ENCODE measurements at regions not wholly inside any gene's neighbourhood (a gene's known extent, or its start where the extent isn't known, plus 50 kb on each side); places are given as distances from the start of the nearest gene placed in this dataset.

DNA sequence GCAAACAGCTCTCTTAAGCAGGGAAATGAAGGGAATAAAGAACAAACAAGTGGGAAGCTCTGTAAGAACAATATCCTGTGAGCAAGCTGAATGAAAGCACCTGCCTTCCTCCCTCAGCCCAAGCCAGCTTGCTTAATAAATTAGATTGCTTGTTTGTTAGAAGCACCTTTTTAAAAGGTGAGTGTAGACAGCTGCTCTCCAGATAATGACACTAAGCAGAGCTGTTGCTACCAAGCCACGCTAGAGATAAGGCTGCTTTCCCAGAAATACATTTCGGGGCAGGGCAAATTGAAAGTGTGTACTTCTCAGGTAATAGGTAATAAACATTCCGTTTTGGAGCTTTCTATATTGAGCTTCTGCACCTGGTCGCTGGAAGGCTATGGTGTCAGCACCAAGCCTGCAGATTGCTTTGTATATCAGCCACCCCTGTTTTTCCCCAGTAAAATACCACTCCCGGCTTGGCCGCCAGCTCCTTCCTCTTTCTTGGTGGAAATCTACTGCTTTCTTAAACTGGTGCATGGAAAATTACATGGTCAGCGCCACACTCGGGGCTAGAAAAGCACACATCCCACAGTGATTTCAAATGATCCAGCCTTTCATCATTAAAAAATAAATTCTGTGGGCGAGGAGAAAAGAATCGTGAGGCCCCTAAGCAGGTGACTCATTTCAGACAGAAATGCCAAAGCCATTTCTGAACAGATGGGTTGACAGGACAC is 151.3 kb downstream of the ETS2 start:
- DNase-seq (ENCODE audit: low spot score): no peak

DNA sequence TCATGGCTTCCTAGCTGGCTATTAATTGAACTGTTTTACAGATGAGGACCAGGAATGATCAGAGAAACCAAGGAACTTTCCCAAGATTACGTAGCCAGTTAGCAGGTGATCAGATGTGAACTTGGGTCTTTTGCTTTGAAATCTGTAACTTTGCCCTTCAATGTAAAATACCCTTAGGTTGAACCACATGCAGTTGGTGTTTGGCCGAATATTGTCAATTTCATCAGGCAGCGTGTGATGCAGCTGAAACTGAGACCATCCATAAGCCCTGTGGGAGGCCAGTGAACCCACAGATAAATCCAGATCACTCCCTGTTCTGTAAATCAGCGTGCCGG is 150.8 kb downstream of the ETS2 start:
- no peak for DNase-seq (ENCODE audit: low spot score)

DNA sequence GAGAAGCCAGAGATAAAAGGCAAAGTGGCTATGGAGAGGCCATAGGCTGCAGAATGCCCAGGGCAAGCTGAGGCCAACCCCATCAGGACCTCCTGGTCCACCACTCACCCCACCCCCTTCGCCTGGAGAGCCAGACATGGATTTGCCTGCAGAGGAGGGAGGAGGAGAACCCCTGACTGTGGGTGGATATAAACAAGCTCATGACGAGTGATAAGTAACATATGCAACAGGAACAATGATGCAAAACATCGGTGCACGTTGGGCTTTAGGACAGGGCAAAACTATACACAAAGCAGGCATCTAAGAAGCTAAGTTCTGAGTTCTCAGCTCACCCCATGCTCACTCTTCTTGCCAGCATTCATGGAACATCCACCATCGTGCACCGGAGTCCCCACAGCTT is 150.3 kb downstream of the ETS2 start:
- no peak for DNase-seq (ENCODE audit: low spot score)

DNA sequence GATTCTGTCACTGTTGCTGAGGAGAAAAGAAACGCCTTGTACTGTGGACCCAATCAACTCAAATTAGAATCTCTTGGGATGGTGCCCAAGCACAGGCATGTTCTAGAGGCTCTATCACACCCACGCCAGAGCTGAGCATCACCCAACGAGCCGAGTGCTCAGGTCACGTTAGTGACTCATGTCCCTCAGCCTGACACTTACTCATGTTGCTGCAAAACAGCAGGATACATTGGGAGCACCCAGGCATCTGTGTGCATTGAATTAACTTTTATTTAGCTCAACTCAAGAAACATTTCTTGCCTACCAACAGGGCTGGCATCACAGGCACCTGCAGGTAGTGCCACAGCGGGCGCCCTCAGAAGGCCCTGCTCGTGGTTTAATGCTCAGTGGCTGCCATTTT is 149.8 kb downstream of the ETS2 start:
- DNase-seq (ENCODE audit: low spot score): no peak

DNA sequence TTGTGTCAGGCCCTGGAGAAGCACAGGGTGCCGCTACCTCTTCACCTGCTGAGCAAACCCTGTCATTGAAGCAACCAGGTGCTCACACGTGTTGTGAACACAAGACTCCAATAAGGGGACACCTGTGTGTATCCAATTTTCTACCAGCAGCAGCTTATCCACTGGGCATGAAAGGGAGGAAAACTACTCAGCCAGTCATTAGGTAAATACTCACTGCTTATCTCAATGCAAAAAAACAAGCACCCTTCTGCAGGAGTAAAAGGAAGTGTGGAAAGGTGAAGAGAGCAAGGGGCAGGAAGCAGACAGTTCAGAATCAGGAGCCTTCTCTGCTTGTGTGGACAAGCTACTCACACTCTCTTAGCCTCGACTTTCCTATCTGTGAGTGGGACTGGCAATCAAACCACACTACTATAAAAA is 148.9 kb downstream of the ETS2 start:
- no peak for DNase-seq (ENCODE audit: low spot score)

DNA sequence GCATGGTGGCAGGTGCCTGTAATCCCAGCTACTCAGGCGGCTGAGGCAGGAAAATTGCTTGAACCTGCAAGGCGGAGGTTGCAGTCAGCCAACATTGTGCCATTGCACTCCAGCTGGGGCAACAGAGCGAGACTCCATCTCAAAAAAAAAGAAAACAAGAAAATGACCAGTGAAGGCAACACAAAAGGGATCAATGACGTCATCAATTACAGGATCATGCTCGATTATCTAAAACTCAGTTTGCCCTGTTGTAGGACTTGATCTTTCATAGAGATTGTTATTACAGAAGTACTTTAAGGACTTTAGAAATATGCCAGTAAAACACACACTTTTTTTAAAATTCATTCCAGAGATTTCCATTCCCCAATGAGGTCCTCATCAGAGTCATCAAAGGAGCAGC is 147.8 kb downstream of the ETS2 start:
- no peak for DNase-seq (ENCODE audit: low spot score)

DNA sequence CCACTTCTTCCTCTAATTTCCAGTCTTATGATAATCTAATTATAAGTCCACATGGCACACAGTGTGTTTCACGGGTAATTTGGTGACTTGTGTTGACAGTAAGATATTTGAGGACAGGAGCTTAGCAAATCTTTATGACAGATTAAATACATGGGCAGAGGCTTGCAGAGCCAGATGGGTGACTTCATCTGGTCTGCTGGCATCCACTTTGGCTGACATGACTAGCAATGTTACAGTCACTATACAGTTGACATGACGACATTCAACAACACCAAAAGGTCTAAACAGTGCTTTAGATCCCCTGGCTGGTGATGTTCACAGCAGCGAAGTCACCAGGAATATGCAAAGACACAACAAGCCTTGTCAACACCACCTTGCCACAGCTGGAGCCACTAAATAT is 147.2 kb downstream of the ETS2 start:
- DNase-seq (ENCODE audit: low spot score): no peak

DNA sequence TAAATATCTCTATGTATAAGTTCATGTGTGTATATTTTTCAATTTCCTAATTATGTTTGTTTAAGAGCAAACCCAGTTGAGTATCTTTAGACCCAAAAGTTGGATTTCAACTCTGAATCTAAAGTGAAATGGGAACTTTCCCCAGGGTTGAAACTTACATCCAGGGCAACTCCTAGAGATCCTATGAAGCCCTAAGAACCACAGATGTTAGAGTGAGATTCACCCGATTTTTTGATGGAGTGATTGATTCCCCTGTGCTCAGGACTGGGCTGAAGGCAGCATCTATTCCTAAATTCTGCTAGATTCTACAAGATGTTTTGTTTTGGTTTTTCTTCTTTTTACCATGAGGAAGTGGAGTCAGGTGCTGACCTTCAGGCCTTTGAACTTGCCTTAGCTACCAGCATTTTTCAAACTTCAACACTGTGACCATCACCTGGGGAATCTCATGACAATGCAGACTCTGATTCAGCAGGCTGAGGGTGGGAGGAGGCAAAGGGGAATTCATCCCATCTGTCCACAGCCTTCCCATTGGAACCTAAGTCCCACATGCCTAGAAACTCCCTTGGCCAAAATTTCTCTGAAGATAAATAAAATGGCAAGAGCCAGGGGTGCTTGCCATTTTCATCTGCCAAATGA is 145.5 kb downstream of the ETS2 start:
- DNase-seq (ENCODE audit: low spot score): no peak

DNA sequence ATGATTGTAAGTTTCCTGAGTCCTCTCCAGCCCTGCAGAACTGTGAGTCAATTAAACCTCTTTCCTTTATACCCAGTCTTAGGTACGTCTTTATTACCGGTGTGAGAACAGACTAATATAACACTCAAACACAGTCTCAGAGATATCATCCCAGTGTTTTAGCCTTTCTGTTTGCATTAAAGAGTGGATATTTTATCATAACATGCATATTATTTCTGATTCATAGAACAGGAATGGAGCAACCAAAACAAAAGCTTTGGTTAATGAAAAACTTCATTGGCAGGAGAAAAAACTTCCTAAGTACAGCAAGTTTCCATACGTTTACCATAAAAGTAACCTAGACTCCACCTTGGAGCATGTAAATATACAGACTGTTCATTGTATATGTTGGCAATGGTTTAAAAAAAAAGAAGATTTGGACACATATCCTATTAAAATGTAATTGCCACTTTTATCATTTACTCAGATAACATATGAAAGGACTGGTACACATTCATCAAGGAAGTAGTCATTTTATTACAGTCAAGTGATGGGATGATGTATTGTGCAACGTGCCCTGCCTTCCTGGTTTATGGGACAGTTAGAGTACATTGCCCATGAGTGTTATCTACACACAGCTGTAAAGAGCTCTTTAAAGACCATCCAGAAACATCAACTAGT is 144.8 kb downstream of the ETS2 start:
- peak; percentile 77 for DNase-seq (ENCODE audit: low spot score)

DNA sequence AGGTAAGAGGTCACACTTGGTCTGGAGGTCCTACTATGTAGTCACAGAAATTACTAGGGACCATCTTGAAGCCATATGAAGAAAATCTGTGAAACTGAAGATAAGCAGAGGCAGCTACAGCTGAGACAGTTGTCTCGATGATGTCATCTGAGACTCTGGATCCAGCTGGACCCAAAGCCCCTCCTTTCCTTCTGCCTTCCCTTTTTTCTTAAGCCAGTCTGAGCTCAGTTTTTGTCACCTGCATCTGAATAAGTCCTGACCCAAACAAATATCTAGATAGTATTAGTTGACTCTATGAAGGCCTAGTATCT is 143.3 kb downstream of the ETS2 start:
- DNase-seq (ENCODE audit: low spot score): no peak

DNA sequence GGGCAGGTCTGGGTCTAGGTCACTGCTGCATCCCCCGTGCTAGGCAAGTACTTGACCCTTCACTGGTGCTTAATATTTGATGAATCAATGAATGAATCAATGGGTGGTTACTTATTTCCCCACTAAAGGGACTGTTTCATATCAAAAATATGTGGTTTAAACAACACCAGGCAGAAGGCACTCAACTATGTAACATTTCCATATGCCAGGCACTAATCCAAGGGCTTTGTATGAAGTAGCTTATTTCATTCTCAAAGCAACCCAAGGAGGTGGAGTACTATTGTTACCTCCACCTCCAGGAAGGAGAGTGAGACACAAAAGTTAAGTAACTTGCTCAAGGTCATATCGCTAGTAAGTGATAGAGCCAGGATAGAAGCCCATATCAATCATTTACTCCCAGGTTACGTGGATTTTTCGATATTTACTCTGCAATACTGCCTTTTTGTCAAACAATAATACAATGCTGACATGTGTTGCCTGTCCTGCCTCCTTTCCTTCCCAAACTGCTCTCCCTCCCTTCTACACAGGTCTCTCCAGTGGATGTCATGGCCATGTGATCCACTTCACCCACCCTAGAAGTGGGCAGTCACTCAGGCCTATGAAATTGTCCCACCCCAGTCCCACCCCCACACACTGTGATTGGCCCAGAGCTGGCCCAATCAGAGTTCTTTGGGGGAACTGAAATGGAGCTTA is 142.8 kb downstream of the ETS2 start:
- peak; percentile 33 for DNase-seq (ENCODE audit: low spot score)

DNA sequence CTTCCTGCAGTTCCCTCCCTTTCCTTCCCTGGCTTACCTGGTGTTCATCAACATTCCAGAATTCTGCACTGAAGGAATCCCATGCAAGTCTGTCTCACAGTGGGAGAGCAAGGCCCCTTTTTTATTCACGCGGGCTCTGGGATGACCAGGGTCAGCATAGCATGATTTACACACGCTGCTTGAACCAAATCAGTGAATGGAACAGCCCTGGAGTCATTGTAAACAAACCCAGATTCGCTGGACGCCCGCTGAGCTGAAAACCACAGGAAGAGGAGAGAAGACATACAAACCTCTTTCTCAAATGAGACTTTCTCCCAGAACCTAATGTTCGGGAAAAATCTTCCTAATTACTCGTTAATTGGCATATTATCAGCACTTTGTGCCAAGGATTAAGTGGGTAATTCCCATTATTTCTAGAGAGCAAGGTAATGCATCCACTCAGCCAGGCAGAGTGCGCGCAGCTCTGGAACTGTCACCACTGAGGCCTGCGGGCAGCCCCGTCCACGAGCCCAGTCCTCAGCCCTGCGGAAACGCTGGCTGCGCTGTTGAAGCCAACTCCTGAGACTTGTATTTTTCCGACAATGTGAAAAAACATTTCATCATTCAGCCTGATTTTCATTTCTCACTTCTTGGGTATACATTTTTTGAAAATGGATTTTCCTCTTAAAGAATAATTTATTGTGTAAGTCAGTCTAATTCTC is 140.0 kb downstream of the ETS2 start:
- no peak for DNase-seq (ENCODE audit: low spot score)

DNA sequence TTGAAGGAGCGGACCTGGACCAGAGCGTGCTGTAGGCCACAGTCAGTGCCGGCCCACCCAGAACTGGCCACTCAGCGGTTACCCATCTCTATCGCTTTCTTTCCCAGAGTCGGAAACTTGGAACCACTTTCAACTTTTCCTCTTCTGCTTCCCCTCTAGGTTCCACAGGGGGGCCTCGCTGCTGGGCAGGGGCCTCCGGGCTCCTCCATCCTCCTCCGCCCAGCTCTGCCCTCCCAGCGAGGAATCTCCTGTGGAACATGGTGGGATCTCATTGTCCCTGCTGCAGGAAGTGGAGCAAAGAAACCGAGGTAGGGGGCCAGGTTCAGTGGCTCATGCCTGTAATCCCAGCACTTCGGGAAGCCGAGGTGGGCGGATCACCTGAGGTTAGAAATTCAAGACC is 139.2 kb downstream of the ETS2 start:
- DNase-seq (ENCODE audit: low spot score): no peak

DNA sequence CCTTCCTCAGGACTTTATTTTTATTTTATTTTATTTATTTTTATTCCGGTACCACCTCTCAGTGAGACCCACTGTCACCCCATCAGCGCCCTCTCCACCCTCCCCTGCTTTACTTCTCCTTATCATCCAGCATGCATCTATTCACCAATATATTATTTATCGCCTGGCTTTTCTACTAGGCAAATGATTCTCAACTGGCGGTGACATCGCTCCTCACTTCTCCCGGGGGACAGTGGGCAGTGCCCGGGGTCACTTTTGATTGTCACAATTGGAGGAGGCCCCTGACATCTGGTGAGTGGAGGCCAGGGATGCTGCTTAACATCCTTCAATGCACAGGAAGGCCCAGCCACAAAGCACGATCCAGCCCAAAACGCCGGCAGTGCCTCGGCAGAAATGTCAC is 138.7 kb downstream of the ETS2 start:
- no peak for DNase-seq (ENCODE audit: low spot score)

DNA sequence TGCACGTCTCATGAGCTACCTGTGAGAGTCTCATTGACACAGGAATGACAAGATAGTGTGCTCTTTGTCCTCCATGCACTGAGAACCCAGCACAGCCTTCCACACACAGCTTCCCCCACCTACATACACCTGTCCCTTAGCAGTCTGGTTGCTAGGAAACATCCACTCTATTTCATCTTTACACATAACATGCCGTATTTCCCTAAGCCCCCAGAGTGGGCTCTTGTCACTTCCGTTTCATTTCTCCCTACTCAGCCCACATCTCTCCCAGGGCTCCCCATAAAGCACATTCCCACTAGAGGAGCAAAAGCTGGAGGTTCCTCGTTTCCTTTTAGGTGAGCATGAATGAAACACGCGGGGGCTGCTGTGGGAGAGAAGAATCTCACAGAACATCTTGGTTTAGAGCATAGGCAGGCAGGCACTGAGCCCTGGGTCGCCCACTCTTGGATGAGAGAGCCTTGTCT is 137.1 kb downstream of the ETS2 start:
- no peak for DNase-seq (ENCODE audit: low spot score)

DNA sequence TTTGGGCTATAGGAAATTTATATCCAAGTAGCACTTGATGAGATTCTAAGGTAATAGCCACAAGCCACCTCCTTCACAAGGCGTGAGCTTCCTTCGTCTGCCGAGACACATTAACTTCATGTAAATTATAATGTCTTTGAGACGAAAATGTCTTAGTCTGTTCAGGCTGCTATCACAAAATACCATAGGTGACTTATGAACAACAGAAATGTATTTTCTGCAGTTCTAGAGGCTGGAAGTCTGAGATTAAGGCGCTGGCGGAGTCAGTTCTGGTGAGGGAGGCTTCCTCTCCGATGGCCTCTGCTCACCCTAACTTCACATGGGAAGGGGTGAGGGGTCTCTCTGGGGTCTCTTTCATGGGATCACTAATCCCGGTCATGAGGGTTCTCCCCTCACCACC is 133.0 kb downstream of the ETS2 start:
- no peak for DNase-seq (ENCODE audit: low spot score)

DNA sequence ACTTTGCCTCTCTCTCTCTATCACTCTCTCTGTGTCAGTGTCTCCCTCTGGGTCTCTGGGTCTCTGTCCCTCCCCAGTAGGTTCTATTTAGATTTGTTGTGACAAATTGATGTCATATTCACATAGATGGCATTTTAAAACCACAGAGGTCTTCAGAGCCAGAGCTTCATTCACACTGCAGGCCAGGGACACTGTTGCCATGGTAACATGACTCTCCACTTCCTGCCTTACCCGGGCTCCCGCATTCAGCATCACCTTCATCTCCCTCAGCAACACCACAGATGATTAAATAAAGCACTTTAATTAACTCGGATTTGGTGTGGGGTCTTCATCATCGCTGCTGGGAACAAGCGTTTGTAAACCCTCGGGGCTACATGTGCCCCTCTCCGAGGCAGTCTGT is 132.6 kb downstream of the ETS2 start:
- no peak for DNase-seq (ENCODE audit: low spot score)

DNA sequence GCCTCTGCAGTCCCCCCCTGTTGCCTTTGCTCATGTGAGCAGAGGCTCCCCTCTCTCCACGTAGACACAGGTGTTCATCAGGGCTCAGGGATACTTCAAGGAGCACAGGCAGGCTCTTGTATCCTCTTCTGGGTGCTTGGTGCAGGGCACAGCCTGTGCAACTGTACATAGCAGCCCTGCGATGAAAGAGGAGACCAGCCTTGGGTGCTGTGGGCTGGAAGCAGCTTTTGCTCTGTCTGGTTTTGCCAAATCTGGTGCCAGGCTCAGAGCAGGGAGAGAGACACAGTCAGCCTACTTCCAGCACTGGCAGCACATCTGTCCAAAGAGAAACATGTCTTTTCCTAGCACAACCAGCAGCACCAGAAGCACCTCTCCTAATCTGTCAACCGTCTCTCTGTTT is 132.1 kb downstream of the ETS2 start:
- DNase-seq (ENCODE audit: low spot score): no peak

DNA sequence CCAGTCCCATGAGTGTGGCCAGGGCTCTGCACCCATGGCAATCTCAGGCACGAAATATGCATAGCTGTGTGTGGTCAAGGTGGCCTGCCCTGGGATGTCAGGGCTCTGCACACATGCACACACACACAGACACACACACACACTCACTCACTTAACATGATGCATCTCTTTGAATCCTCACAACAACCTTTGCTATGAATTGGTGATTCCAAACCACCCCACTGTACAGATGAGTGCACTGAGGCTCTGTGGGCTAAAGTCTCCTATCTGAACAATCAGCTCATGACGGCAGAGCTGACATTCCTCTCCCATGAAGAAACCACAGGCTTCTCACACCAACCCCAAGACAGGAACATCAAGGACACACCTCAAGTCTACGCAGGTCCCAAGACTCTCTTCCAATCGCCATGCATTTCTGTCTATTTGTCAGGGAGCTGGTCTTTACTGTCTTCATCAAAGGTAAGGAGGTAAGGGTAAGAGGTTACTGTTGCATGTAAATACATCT is 131.6 kb downstream of the ETS2 start:
- no peak for DNase-seq (ENCODE audit: low spot score)

DNA sequence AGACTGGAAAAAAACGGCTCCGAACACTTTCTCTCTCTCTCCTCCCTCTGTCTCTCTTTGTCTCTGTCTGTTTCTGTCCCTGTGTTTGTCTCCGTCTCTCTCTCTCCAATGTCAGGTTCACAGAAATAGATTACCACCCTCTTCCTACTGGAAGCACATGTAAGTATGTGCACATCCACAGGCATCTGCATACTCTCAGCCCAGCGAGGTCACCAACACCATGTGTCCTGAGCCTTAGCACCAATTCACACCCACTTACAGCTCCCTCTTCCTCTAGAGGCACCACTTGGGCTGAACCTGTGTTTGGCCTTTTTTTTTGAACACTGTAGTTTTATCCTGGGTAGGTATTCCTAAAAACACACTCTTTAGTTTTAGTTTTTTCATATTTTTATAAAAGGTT is 130.5 kb downstream of the ETS2 start:
- no peak for DNase-seq (ENCODE audit: low spot score)

DNA sequence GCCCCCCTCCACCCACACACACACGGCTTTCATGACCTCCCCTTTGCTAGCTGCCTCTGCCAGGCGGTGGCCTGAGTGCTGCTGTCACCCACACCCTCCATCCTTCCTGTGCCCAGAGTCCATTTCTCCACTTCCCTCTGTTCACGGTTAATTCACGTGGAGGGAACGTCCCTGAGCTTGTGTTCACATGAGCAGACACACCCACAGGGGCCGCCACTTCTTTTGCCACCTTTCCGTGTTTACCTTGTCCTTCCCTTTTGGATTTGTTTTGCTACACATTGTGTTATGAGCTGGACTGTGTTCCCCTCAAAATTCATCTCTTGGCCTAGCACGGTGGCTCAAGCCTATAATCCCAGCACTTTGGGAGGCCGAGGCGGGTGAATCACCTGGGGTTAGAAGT is 128.0 kb downstream of the ETS2 start:
- no peak for DNase-seq (ENCODE audit: low spot score)

DNA sequence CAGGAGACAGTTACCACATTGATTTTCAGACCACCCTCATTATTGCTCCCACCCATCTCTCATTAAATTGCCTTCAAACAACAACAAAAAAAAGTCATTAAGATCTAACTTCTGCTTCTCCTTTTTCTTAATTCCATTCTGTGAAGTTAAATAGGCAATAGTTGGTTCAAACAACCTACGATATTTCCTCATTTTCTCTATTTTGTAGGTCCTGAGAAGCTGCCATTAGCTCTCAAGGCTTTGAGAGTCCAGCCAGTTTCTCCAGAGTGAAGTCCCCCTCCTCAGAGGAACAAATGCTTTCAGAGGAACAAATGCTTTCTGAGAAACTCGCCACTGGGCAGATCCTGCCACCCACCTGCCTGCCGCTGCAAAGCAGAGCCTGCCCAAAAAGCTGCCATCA is 125.6 kb downstream of the ETS2 start:
- no peak for DNase-seq (ENCODE audit: low spot score)
